Retinal pigment epithelial cell (primary cell): ENCODE measurements at regions not wholly inside any gene's neighbourhood (a gene's known extent, or its start where the extent isn't known, plus 50 kb on each side); places are given as distances from the start of the nearest gene placed in this dataset.

Experiments used
- DNase-seq: peaks from one replicate; pipeline ENCODE4 v3.0.0-alpha.2; 2010; ENCODE audit warnings: low read depth
- H3K4me3 ChIP-seq: 2 replicates; pipeline ENCODE4 v1.5.1; 2011; ENCODE audit warnings: mild to moderate bottlenecking, low read length, control low read depth, moderate library complexity
- CTCF ChIP-seq: conservative IDR thresholded peaks from 2 replicates; pipeline ENCODE4 v1.5.1; 2011; ENCODE audit warnings: low read depth, low read length, control low read depth, inconsistent platforms

DNA sequence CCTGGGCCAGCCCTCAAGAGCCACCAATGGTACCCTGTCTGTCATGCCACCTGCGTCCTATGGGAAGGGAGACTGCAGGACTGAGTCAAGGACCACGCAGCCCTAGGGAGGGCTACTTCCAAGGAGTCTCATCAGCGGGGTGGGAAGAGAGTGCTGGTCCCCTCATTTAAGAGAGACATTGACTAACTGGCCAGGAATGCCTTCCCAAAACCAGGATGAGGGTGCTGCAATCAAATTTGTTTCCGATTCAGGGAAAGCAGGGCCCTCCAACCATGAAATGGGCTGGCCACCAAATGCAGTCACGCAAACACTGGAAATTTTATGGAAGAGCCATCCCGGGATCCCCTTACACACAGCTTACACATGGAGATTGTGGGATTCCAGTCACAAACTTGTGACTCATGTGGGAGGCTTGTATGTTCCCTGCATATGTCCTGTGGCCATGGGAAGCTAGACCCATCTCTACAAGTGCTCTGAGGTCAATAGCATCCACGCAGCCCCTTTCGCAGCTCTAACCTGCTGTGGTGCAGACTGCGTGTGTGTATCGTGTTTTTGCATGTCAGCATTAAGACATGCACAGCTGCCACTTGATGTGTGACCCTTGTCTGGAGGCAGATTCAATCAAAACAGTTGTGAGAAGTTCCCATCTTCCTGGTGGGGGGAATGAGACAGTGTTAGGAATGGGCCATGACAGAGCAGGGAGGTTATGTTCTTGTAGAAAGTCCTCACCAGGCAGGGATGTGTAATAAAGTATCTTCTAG is 53.0 kb upstream of the CST7 start:
- no peak for DNase-seq
- no peak for TF ChIP-seq CTCF
- no peak overlapping the region for H3K4me3 ChIP-seq

GRCh38 chr20:24896984-24897383 is 52.1 kb upstream of the CST7 start:
- no peak for TF ChIP-seq CTCF
- no peak overlapping the region for H3K4me3 ChIP-seq
- no peak for DNase-seq

- TF ChIP-seq CTCF, result no peak
- no peak overlapping the region for H3K4me3 ChIP-seq
- DNase-seq, result no peak
These were observed 51.1 kb upstream of the CST7 start for GRCh38 chr20:24897974-24898373.

- no peak overlapping the region for H3K4me3 ChIP-seq
- DNase-seq, result no peak
- no peak for TF ChIP-seq CTCF
These were observed 49.9 kb upstream of the CST7 start for GRCh38 chr20:24899153-24899552.
